Sciatic nerve (tissue), 2 donors: ENCODE measurements at regions not wholly inside any gene's neighbourhood (a gene's known extent, or its start where the extent isn't known, plus 50 kb on each side); places are given as distances from the start of the nearest gene placed in this dataset.
A peak's percentile ranks its signal among the peaks of the same experiment; 100 is the strongest.

Experiments
- ATAC-seq: fragments of 200-7000 bp; cut with Tn5 transposase; one replicate; pipeline ENCODE4 v1.9.1; 2020; ENCODE audit warnings: mild to moderate bottlenecking, moderate library complexity
- DNase-seq: peaks from one replicate; pipeline ENCODE4 v3.0.0-alpha.2; 2020; ENCODE audit warnings: low spot score
- intact Hi-C: fragments of 100-400 bp; cut with DNase I; formaldehyde crosslinking; loops from one replicate; pipeline ENCODE4 v1.14.2; 2022
- donor health status: DM: no; HTN: no; CAD: no.
- donor health status: DM: no; HTN: no; CAD: no.

- ATAC-seq (no peak), DNase-seq (no peak)
- intact Hi-C loops, result no loop called here
These were observed 1130.3 kb upstream of the ZEB2 start for GRCh38 chr2:145650226-145650625.

- intact Hi-C loops, result no loop called here
- DNase-seq, result no peak
- ATAC-seq, result no peak
These were observed 1129.1 kb upstream of the ZEB2 start for GRCh38 chr2:145649061-145649460.

GRCh38 chr2:145644820-145645302 lies 1124.9 kb upstream of the ZEB2 start:
- ATAC-seq (no peak), DNase-seq (no peak)
- intact Hi-C loops, result no loop called here

- intact Hi-C loops, result no loop called here
- ATAC-seq (no peak), DNase-seq (no peak)
These were observed 1118.8 kb upstream of the ZEB2 start for GRCh38 chr2:145638675-145639074.

- intact Hi-C loops, result no loop called here
- ATAC-seq, result no peak
- DNase-seq, result no peak
These were observed 1115.9 kb upstream of the ZEB2 start for GRCh38 chr2:145635706-145636427.

- DNase-seq, result no peak
- intact Hi-C loops, result no loop called here
- no peak for ATAC-seq
These were observed 1111.6 kb upstream of the ZEB2 start for GRCh38 chr2:145631561-145631960.

- DNase-seq (no peak), ATAC-seq (no peak)
- intact Hi-C loops, result no loop called here
These were observed 1106.4 kb upstream of the ZEB2 start for GRCh38 chr2:145626301-145626700.

GRCh38 chr2:145625111-145625510 lies 1105.2 kb upstream of the ZEB2 start:
- DNase-seq (no peak), ATAC-seq (no peak)
- intact Hi-C loops, result no loop called here

GRCh38 chr2:145623136-145623535 lies 1103.2 kb upstream of the ZEB2 start:
- intact Hi-C loops, result no loop called here
- DNase-seq (no peak), ATAC-seq (no peak)

- ATAC-seq (no peak), DNase-seq (no peak)
- intact Hi-C loops, result no loop called here
These were observed 1102.4 kb upstream of the ZEB2 start for GRCh38 chr2:145622285-145622684.

- intact Hi-C loops, result no loop called here
- ATAC-seq (no peak), DNase-seq (no peak)
These were observed 1098.0 kb upstream of the ZEB2 start for GRCh38 chr2:145617906-145618305.

GRCh38 chr2:145617420-145617819 lies 1097.5 kb upstream of the ZEB2 start:
- intact Hi-C loops, result no loop called here
- no peak for DNase-seq
- ATAC-seq, result no peak

GRCh38 chr2:145615626-145616025 lies 1095.7 kb upstream of the ZEB2 start:
- DNase-seq (no peak), ATAC-seq (no peak)
- intact Hi-C loops, result no loop called here

- ATAC-seq (no peak), DNase-seq (no peak)
- intact Hi-C loops, result no loop called here
These were observed 1090.0 kb upstream of the ZEB2 start for GRCh38 chr2:145609951-145610350.

GRCh38 chr2:145601361-145601925 lies 1081.5 kb upstream of the ZEB2 start:
- DNase-seq, result no peak
- intact Hi-C loops, result no loop called here
- ATAC-seq, result no peak

- DNase-seq (no peak), ATAC-seq (no peak)
- intact Hi-C loops, result no loop called here
These were observed 1080.9 kb upstream of the ZEB2 start for GRCh38 chr2:145600811-145601210.

GRCh38 chr2:145599756-145600155 lies 1079.8 kb upstream of the ZEB2 start:
- intact Hi-C loops, result no loop called here

GRCh38 chr2:145598434-145598833 lies 1078.5 kb upstream of the ZEB2 start:
- ATAC-seq (no peak), DNase-seq (no peak)
- intact Hi-C loops, result no loop called here

More at GRCh38 chr2:145599756-145600155, 1079.8 kb upstream of the ZEB2 start:
- ATAC-seq (no peak), DNase-seq (no peak)

- peak; percentile 58 for ATAC-seq
- no peak for DNase-seq
- intact Hi-C loops, result no loop called here
These were observed 1077.9 kb upstream of the ZEB2 start for GRCh38 chr2:145597809-145598208.

GRCh38 chr2:145597006-145597405 lies 1077.1 kb upstream of the ZEB2 start:
- intact Hi-C loops, result no loop called here
- DNase-seq (no peak), ATAC-seq (no peak)

GRCh38 chr2:145596416-145596815 lies 1076.5 kb upstream of the ZEB2 start:
- no peak for DNase-seq
- intact Hi-C loops, result no loop called here
- ATAC-seq, result no peak
